GM21360 (cell line): ENCODE measurements at regions not wholly inside any gene's neighbourhood (a gene's known extent, or its start where the extent isn't known, plus 50 kb on each side); places are given as distances from the start of the nearest gene placed in this dataset.

ENCODE experiments used
- ATAC-seq: cut with Tn5 transposase; IDR thresholded peaks from one replicate; pipeline ENCODE4 v1.9.1; 2021; ENCODE audit warnings: mild to moderate bottlenecking, moderate library complexity; ENCODE audit not compliant: unreplicated experiment

- ATAC-seq: no peak
These were observed 322.8 kb downstream of the UQCRFS1 start for GRCh38 chr19:28889941-28890670.

- no peak for ATAC-seq
These were observed 324.9 kb downstream of the UQCRFS1 start for GRCh38 chr19:28887920-28888618.

GRCh38 chr19:28886708-28887107 lies 326.2 kb downstream of the UQCRFS1 start:
- no peak for ATAC-seq

- ATAC-seq: no peak
These were observed 327.0 kb downstream of the UQCRFS1 start for GRCh38 chr19:28885965-28886364.

GRCh38 chr19:28884786-28885476 lies 328.0 kb downstream of the UQCRFS1 start:
- ATAC-seq: no peak

GRCh38 chr19:28883241-28883693 lies 329.7 kb downstream of the UQCRFS1 start:
- no peak for ATAC-seq

GRCh38 chr19:28882818-28883217 lies 330.1 kb downstream of the UQCRFS1 start:
- no peak for ATAC-seq

- ATAC-seq: no peak
These were observed 331.3 kb downstream of the UQCRFS1 start for GRCh38 chr19:28881616-28882015.

GRCh38 chr19:28880735-28881401 lies 332.1 kb downstream of the UQCRFS1 start:
- ATAC-seq: no peak

GRCh38 chr19:28878862-28879566 lies 333.9 kb downstream of the UQCRFS1 start:
- ATAC-seq: no peak

- ATAC-seq: no peak
These were observed 336.3 kb downstream of the UQCRFS1 start for GRCh38 chr19:28876609-28877123.

GRCh38 chr19:28874742-28875141 lies 338.2 kb downstream of the UQCRFS1 start:
- ATAC-seq: no peak

- ATAC-seq: no peak
These were observed 339.6 kb downstream of the UQCRFS1 start for GRCh38 chr19:28873301-28873700.

- ATAC-seq: no peak
These were observed 341.7 kb downstream of the UQCRFS1 start for GRCh38 chr19:28871099-28871725.

- no peak for ATAC-seq
These were observed 343.5 kb downstream of the UQCRFS1 start for GRCh38 chr19:28869459-28869858.

- no peak for ATAC-seq
These were observed 344.1 kb downstream of the UQCRFS1 start for GRCh38 chr19:28868836-28869235.

- no peak for ATAC-seq
These were observed 345.0 kb downstream of the UQCRFS1 start for GRCh38 chr19:28867978-28868377.

- no peak for ATAC-seq
These were observed 348.3 kb downstream of the UQCRFS1 start for GRCh38 chr19:28864577-28865042.

- ATAC-seq: no peak
These were observed 348.9 kb downstream of the UQCRFS1 start for GRCh38 chr19:28864024-28864503.

- no peak for ATAC-seq
These were observed 350.7 kb downstream of the UQCRFS1 start for GRCh38 chr19:28862238-28862637.
